Activated CD8-positive, alpha-beta memory T cell treated with anti-CD3 and anti-CD28 coated beads, Interleukin-2, amount 10 ng/mL, durations not matched to agents 7 days and 5 days (primary cell): ENCODE measurements at regions not wholly inside any gene's neighbourhood (a gene's known extent, or its start where the extent isn't known, plus 50 kb on each side); places are given as distances from the start of the nearest gene placed in this dataset. TPM values are rescaled to one million over a fixed set of nuclear protein-coding genes. Genes with fewer than 3 reads are reported as not detected.

Source experiments
- ATAC-seq: fragments of 150-1000 bp; cut with Tn5 transposase; one replicate; pipeline ENCODE4 v1.10.0; 2021; ENCODE audit warnings: moderate library complexity
- CTCF ChIA-PET: fragments of 350-600 bp; sonication (Branson Sonifier 250); formaldehyde crosslinking; loops from one replicate; lab custom pipeline; 2021; ENCODE audit warnings: antibody characterized with exemption; lab: Charles Lee
- DNase-seq: peaks from one replicate; pipeline ENCODE4 v3.0.0-alpha.2; 2020
- H3K27ac Mint-ChIP-seq: one replicate; pipeline ENCODE4 v1.8.0; 2021; ENCODE audit warnings: mild to moderate bottlenecking, mixed read lengths
- H3K27me3 Mint-ChIP-seq: one replicate; pipeline ENCODE4 v1.8.0; 2021; ENCODE audit warnings: mixed read lengths
- H3K36me3 Mint-ChIP-seq: one replicate; pipeline ENCODE4 v1.8.0; 2021; ENCODE audit warnings: mild to moderate bottlenecking, mixed read lengths
- H3K4me1 Mint-ChIP-seq: one replicate; pipeline ENCODE4 v1.8.0; 2021; ENCODE audit warnings: mixed read lengths
- H3K4me3 Mint-ChIP-seq: one replicate; pipeline ENCODE4 v1.8.0; 2021; ENCODE audit warnings: mild to moderate bottlenecking, moderate library complexity, mixed read lengths
- H3K9me3 Mint-ChIP-seq: one replicate; pipeline ENCODE4 v1.8.0; 2022; ENCODE audit warnings: low read depth, mixed read lengths
- microRNA-seq: library from miRNA; unstranded; fragments of <30 nt; microRNA quantifications from one replicate; pipeline ENCODE4 v1.2.0, GENCODE V29; 2022

GRCh38 chrX:39996536-39996935, 101.2 kb downstream of the BCOR start:
- H3K36me3 Mint-ChIP-seq = peaks cover 2% of the 10 kb centered on the region
- CTCF ChIA-PET = no interaction called here

DNA sequence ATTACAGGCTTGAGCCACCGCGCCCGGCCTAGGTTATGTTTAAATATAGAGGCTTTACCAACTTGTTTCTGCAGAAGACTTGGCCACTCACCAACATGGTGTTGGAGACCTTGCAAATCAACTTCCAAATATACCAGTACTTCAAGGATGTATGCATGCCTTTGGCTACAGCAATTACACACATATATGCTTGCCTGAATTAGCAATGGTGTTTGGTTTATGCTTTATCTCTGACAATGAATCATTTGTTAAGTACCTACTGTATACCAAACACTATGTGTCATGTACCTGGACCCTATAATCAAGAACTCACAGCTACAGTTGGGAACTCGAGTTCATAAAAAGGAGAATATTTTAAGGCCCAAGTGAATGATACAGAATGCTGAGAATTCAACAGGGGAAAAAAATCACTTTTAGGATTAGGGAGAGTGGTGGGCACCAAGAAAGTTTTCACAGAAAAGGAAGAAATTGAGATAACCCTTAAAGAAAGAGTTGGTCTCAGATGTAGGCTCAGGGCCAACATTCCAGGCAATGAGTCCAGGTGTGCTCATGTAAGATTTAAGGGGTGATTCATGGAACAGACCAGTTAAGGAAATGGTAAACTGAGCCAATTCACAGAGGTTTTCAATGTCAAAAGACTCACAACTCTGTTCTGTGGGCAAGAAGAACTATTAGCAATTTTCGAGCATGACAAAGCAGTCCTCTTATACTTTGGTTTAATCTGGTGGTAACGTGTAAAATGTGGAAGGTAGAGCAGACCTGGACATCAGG, 98.9 kb downstream of the BCOR start:
- DNase-seq (no peak), ATAC-seq (no peak)
- H3K9me3 Mint-ChIP-seq = no peaks in the 10 kb centered on the region
- no peak overlapping the region for H3K27ac Mint-ChIP-seq
- peaks cover 7% of the 10 kb centered on the region for H3K4me1 Mint-ChIP-seq
- CTCF ChIA-PET = no interaction called here
- peaks cover 9% of the 10 kb centered on the region for H3K27me3 Mint-ChIP-seq
- no peak overlapping the region for H3K4me3 Mint-ChIP-seq
- peaks cover 2% of the 10 kb centered on the region for H3K36me3 Mint-ChIP-seq

More at GRCh38 chrX:39996536-39996935, 101.2 kb downstream of the BCOR start:
- H3K27me3 Mint-ChIP-seq = peaks cover 10% of the 10 kb centered on the region
- peaks cover 3% of the 10 kb centered on the region for H3K4me1 Mint-ChIP-seq
- ATAC-seq (no peak), DNase-seq (no peak)
- no peaks in the 10 kb centered on the region for H3K9me3 Mint-ChIP-seq
- H3K27ac Mint-ChIP-seq = no peak overlapping the region
- no peak overlapping the region for H3K4me3 Mint-ChIP-seq

Small RNA genes lying in the stretch of these regions (microRNA-seq; reads per million reads assigned to microRNA genes)
- not detected for gene MIR1587
- gene MIR3937 = not detected
